ENCODE measurements at regions not wholly inside any gene's neighbourhood (a gene's known extent, or its start where the extent isn't known, plus 50 kb on each side); places are given as distances from the start of the nearest gene placed in this dataset.

DNA sequence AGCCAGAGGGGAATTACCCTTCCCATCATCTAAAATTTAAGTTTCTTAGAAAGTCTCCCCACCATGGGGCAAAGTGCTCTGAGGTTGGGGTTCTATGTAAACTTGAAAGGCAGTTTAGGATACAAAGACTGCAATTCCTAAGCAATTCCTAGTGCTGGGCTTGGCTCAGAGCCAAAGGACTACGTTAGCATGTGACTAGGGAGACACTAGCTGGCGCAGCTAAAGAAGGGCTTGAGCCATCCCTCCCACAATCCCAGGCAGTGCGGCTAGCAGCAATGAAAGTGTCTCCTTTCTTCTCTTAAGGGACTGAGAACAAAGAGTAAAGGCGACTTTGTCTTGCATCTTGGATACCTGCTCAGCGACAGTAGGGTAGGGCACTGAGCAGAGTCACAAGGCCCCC lies 306.6 kb upstream of the FKBP1C start:
- Histone ChIP-seq H2AFZ (ENCODE audit: control insufficient read depth, low read length) (no peak overlapping the region), H3K27me3 (ENCODE audit: control insufficient read depth, extremely low read depth, insufficient read depth, low read length) (no peaks in the 10 kb centered on the region), H4K20me1 (ENCODE audit: control insufficient read depth, extremely low read depth, insufficient read depth, low read length) (no peaks in the 10 kb centered on the region), H3K9ac (ENCODE audit: control insufficient read depth, extremely low read depth, insufficient read depth, low read length) (no peak overlapping the region), H3K36me3 (ENCODE audit: control insufficient read depth in 2 of 2, extremely low read depth in 1 of 2, insufficient read depth in 2 of 2, low read length in 2 of 2) (no peaks in the 10 kb centered on the region), H3K4me3 (ENCODE audit: control insufficient read depth in 2 of 3, extremely low read depth in 1 of 3, insufficient read depth in 2 of 3, low read depth in 1 of 3, low read length in 3 of 3) (no peak overlapping the region), H3K79me2 (ENCODE audit: control insufficient read depth, insufficient read depth, low read length) (no peaks in the 10 kb centered on the region), H3K27ac (ENCODE audit: control insufficient read depth, insufficient read depth, low read length) (no peak overlapping the region), H3K4me1 (ENCODE audit: control insufficient read depth, extremely low read depth, insufficient read depth, low read length) (no peaks in the 10 kb centered on the region), H3K9me3 (ENCODE audit: control insufficient read depth, low read depth, low read length) (no peaks in the 10 kb centered on the region), H3K9me1 (ENCODE audit: control insufficient read depth, extremely low read depth, insufficient read depth, low read length) (no peaks in the 10 kb centered on the region), H3K4me2 (ENCODE audit: control insufficient read depth, extremely low read depth, insufficient read depth, low read depth, low read length) (no peak overlapping the region)
- FAIRE-seq = no peak
- no peak for TF ChIP-seq EZH2 (IDR thresholded peaks at IDR 0.05; ENCODE audit: low read length)
- TF ChIP-seq, protein P1, sequence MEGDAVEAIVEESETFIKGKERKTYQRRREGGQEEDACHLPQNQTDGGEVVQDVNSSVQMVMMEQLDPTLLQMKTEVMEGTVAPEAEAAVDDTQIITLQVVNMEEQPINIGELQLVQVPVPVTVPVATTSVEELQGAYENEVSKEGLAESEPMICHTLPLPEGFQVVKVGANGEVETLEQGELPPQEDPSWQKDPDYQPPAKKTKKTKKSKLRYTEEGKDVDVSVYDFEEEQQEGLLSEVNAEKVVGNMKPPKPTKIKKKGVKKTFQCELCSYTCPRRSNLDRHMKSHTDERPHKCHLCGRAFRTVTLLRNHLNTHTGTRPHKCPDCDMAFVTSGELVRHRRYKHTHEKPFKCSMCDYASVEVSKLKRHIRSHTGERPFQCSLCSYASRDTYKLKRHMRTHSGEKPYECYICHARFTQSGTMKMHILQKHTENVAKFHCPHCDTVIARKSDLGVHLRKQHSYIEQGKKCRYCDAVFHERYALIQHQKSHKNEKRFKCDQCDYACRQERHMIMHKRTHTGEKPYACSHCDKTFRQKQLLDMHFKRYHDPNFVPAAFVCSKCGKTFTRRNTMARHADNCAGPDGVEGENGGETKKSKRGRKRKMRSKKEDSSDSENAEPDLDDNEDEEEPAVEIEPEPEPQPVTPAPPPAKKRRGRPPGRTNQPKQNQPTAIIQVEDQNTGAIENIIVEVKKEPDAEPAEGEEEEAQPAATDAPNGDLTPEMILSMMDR (optimal IDR thresholded peaks at IDR 0.05 in 1 of 3, IDR thresholded peaks at IDR 0.05 in 1 of 3, conservative IDR thresholded peaks at IDR 0.05 in 1 of 3; ENCODE audit: extremely low read depth in 1 of 3, insufficient read depth in 2 of 3, low read length in 3 of 3) = no peak
- dilution Hi-C loops (cut with MboI; ENCODE audit: extremely low pct_ligation_motif_present, low sequenced_read_pairs) = no loop called here
- no peak for DNase-seq (ENCODE audit: low read depth, low spot score)

DNA sequence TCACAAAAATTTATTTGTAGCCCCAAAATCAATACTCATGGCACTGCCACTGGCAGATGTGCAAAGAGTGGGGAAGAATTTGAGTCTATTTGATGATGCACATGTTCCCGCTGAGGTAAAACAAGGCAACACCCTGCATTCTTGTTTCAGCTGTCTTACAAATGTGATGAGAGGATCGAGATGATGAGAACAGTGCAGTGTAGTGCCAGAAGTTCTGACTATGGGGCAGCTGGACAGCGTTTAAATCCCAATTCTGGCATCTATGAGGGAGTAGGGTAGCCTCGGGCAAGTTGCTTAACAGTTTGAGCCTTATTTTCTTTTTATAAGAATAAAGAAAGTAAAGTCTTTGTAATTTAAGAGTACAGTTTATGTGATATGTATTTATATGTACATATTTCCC lies 296.7 kb upstream of the FKBP1C start:
- H3K36me3 ChIP-seq (ENCODE audit: control insufficient read depth in 2 of 2, extremely low read depth in 1 of 2, insufficient read depth in 2 of 2, low read length in 2 of 2) = no peaks in the 10 kb centered on the region
- no peaks in the 10 kb centered on the region for H3K9me1 ChIP-seq (ENCODE audit: control insufficient read depth, extremely low read depth, insufficient read depth, low read length)
- no peaks in the 10 kb centered on the region for H3K9me3 ChIP-seq (ENCODE audit: control insufficient read depth, low read depth, low read length)
- DNase-seq (ENCODE audit: low read depth, low spot score) = no peak
- no peak overlapping the region for H3K4me3 ChIP-seq (ENCODE audit: control insufficient read depth in 2 of 3, extremely low read depth in 1 of 3, insufficient read depth in 2 of 3, low read depth in 1 of 3, low read length in 3 of 3)
- H3K79me2 ChIP-seq (ENCODE audit: control insufficient read depth, insufficient read depth, low read length) = no peaks in the 10 kb centered on the region
- H3K4me2 ChIP-seq (ENCODE audit: control insufficient read depth, extremely low read depth, insufficient read depth, low read depth, low read length) = no peak overlapping the region
- no peak for FAIRE-seq
- no peak overlapping the region for H3K9ac ChIP-seq (ENCODE audit: control insufficient read depth, extremely low read depth, insufficient read depth, low read length)
- TF ChIP-seq EZH2 (IDR thresholded peaks at IDR 0.05; ENCODE audit: low read length) = no peak
- TF ChIP-seq, protein P1 (optimal IDR thresholded peaks at IDR 0.05 in 1 of 3, IDR thresholded peaks at IDR 0.05 in 1 of 3, conservative IDR thresholded peaks at IDR 0.05 in 1 of 3; ENCODE audit: extremely low read depth in 1 of 3, insufficient read depth in 2 of 3, low read length in 3 of 3) = no peak
- H3K4me1 ChIP-seq (ENCODE audit: control insufficient read depth, extremely low read depth, insufficient read depth, low read length) = no peaks in the 10 kb centered on the region
- H4K20me1 ChIP-seq (ENCODE audit: control insufficient read depth, extremely low read depth, insufficient read depth, low read length) = no peaks in the 10 kb centered on the region
- H3K27ac ChIP-seq (ENCODE audit: control insufficient read depth, insufficient read depth, low read length) = no peak overlapping the region
- dilution Hi-C loops (cut with MboI; ENCODE audit: extremely low pct_ligation_motif_present, low sequenced_read_pairs) = no loop called here
- H2AFZ ChIP-seq (ENCODE audit: control insufficient read depth, low read length) = no peak overlapping the region
- no peaks in the 10 kb centered on the region for H3K27me3 ChIP-seq (ENCODE audit: control insufficient read depth, extremely low read depth, insufficient read depth, low read length)
